H1 (cell line): ENCODE measurements at regions not wholly inside any gene's neighbourhood (a gene's known extent, or its start where the extent isn't known, plus 50 kb on each side); places are given as distances from the start of the nearest gene placed in this dataset.
A peak's percentile ranks its signal among the peaks of the same experiment; 100 is the strongest.

Experiments
- ASH2L ChIP-seq: fragments of 200-600, 300-600 bp; sonication (generic); IDR thresholded peaks from one replicate; pipeline ENCODE4 v1.7.1; 2017; ENCODE audit warnings: low read length
- BCL11A ChIP-seq, 2 experiments: IDR thresholded peaks; one replicate each; pipeline ENCODE4 v1.6.1; 2011; ENCODE audit warnings: low read depth in 2 of 2, low read length in 2 of 2, mild to moderate bottlenecking in 2 of 2
- CBX5 ChIP-seq: fragments of 300-800, 300-1000 bp; sonication (generic); IDR thresholded peaks from 2 replicates; pipeline ENCODE4 v1.7.1; 2016; ENCODE audit warnings: antibody characterized with exemption, low read length, low read depth
- CBX8 ChIP-seq: fragments of 300-800, 300-1000 bp; sonication (generic); IDR thresholded peaks from 2 replicates; pipeline ENCODE4 v1.7.1; 2016; ENCODE audit warnings: low read depth, low read length, borderline replicate concordance
- CHD2 ChIP-seq: IDR thresholded peaks from 2 replicates; pipeline ENCODE4 v1.6.1; 2012; ENCODE audit warnings: low read length, improper control_type of control experiment
- CREB1 ChIP-seq: IDR thresholded peaks from 2 replicates; pipeline ENCODE4 v1.6.1; 2012; ENCODE audit warnings: inconsistent platforms
- CTBP2 ChIP-seq: IDR thresholded peaks from 2 replicates; pipeline ENCODE4 v1.7.0; 2011; ENCODE audit warnings: borderline replicate concordance, mild to moderate bottlenecking, moderate library complexity, mixed read lengths, low read length; ENCODE audit not compliant: insufficient read depth, insufficient read length
- HDAC6 ChIP-seq: IDR thresholded peaks from one replicate; pipeline ENCODE4 v1.7.1; 2012; ENCODE audit warnings: low read depth, mild to moderate bottlenecking, inconsistent platforms, low read length, moderate library complexity
- JUN ChIP-seq: IDR thresholded peaks from 2 replicates; pipeline ENCODE4 v1.6.1; 2011; ENCODE audit warnings: low read depth, mild to moderate bottlenecking, improper control_type of control experiment, low read length
- KDM4A ChIP-seq: IDR thresholded peaks from one replicate; pipeline ENCODE4 v1.7.1; 2012; ENCODE audit warnings: low read depth, mild to moderate bottlenecking, moderate library complexity, low read length, inconsistent platforms; ENCODE audit not compliant: severe bottlenecking
- MAFK ChIP-seq: IDR thresholded peaks from 2 replicates; pipeline ENCODE4 v1.6.1; 2012; ENCODE audit warnings: low read depth, mild to moderate bottlenecking, improper control_type of control experiment, low read length
- NANOG ChIP-seq: IDR thresholded peaks from 2 replicates; pipeline ENCODE4 v1.6.1; 2011; ENCODE audit warnings: low read length, low read depth, mild to moderate bottlenecking, inconsistent platforms; ENCODE audit not compliant: insufficient read depth, poor library complexity, severe bottlenecking
- POLR2AphosphoS5 ChIP-seq: IDR thresholded peaks from 2 replicates; pipeline ENCODE4 v1.6.1; 2011; ENCODE audit warnings: low read depth, low read length
- RAD21 ChIP-seq, 2 experiments: IDR thresholded peaks in 1 of 2; conservative IDR thresholded peaks in 1 of 2; 2 replicates each; pipeline ENCODE4 v1.6.1; 2011; ENCODE audit warnings: low read depth in 2 of 2, low read length in 2 of 2, improper control_type of control experiment in 1 of 2, inconsistent platforms in 1 of 2, mild to moderate bottlenecking in 1 of 2, moderate library complexity in 1 of 2
- RNF2 ChIP-seq: fragments of 200-900, 300-1000 bp; sonication (generic); IDR thresholded peaks from 2 replicates; pipeline ENCODE4 v1.7.1; 2016; ENCODE audit warnings: borderline replicate concordance, low read depth, mild to moderate bottlenecking, antibody characterized with exemption, low read length; ENCODE audit not compliant: poor library complexity, severe bottlenecking; ENCODE audit errors: missing control alignments
- RXRA ChIP-seq: IDR thresholded peaks from 2 replicates; pipeline ENCODE4 v1.6.1; 2011; ENCODE audit warnings: low read depth, mild to moderate bottlenecking, low read length, moderate library complexity; ENCODE audit not compliant: insufficient read depth
- SAP30 ChIP-seq: fragments of 300-600 bp; sonication (generic); IDR thresholded peaks from 2 replicates; pipeline ENCODE4 v1.7.1; 2012; ENCODE audit warnings: low read length, moderate library complexity, mild to moderate bottlenecking, inconsistent platforms; ENCODE audit not compliant: insufficient read depth, insufficient replicate concordance
- SIRT6 ChIP-seq: IDR thresholded peaks from one replicate; pipeline ENCODE4 v1.7.1; 2012; ENCODE audit warnings: low read length, inconsistent platforms
- SIX5 ChIP-seq: IDR thresholded peaks from 2 replicates; pipeline ENCODE4 v1.6.1; 2011; ENCODE audit warnings: mild to moderate bottlenecking, low read depth, low read length
- SP2 ChIP-seq: IDR thresholded peaks from 2 replicates; pipeline ENCODE4 v1.6.1; 2012; ENCODE audit warnings: mild to moderate bottlenecking, low read length, inconsistent platforms
- SP4 ChIP-seq: IDR thresholded peaks from 2 replicates; pipeline ENCODE4 v1.6.1; 2012; ENCODE audit warnings: low read length, inconsistent platforms
- SUZ12 ChIP-seq: fragments of 200-600 bp; sonication (generic); IDR thresholded peaks from 2 replicates; pipeline ENCODE4 v1.6.1; 2012; ENCODE audit warnings: mild to moderate bottlenecking, inconsistent platforms, low read length, moderate library complexity, mixed read lengths
- TAF7 ChIP-seq: optimal IDR thresholded peaks from 2 replicates; pipeline ENCODE3; 2011; ENCODE audit warnings: low read depth, mild to moderate bottlenecking, inconsistent platforms, low read length, moderate library complexity, borderline replicate concordance
- TEAD4 ChIP-seq: IDR thresholded peaks from 2 replicates; pipeline ENCODE4 v1.6.1; 2012; ENCODE audit warnings: low read depth, low read length, inconsistent platforms, mixed read lengths
- ZNF274 ChIP-seq: IDR thresholded peaks from 2 replicates; pipeline ENCODE4 v1.7.0; 2012; ENCODE audit warnings: low read length, borderline replicate concordance; ENCODE audit errors: extremely low read depth

DNA sequence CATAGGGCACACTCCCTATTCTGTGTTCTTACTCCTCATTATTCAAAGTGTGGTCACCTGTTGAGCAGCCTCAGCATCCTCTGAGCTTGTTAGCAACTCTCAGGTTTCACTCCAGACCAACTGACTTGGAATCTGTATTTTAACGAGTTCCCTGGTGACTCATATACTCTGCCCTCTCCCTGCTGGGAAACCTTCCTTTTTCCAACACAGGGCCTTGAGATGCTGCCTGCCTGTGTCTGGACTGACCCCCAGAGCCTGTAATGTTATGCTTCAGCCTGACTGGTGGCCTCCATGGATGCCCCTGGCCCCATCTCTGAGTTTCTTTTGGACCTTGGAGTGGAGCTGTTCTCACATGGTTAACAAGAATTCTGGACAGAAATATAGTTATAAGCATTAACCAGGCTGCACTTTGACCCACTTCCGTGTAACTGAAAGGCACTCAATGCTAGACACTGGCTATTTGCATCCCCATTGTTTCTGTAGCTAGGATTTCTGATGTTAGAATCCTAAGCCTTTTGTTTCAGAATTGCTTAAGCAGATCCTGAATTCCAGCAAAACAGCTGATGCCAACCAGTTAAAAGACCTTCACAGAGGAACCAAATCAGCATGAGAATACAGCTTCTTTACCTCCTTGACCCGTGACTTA, 262.6 kb downstream of the STIM2 start (continued):
- TF ChIP-seq CREB1, result 0 out of 2 replicates have a peak, but pooled peaks have one; percentile 36
- TF ChIP-seq ZNF274, result no peak
- no peak for TF ChIP-seq SP4
- TF ChIP-seq CBX5, result no peak
- TF ChIP-seq NANOG, result peak; percentile 75
- no peak for TF ChIP-seq CBX8
- no peak for TF ChIP-seq SIX5
- TF ChIP-seq MAFK, result no peak
- TF ChIP-seq TAF7, result no peak
- peak; percentile 94 for TF ChIP-seq TEAD4
- no peak for TF ChIP-seq SP2
- no peak for TF ChIP-seq CTBP2
- no peak for TF ChIP-seq RNF2
- TF ChIP-seq CHD2, result no peak
- TF ChIP-seq HDAC6, result no peak
- peak in 1 of 2 experiments; percentile 16 for TF ChIP-seq BCL11A (IDR thresholded peaks at IDR 0.05; ENCODE audit: low read depth in 2 of 2, low read length in 2 of 2)
- no peak for TF ChIP-seq SAP30
- peak; percentile 75; the same call in 1 of the 2 replicates for TF ChIP-seq JUN
- TF ChIP-seq ASH2L, result peak; percentile 85
- peak; percentile 1 to 3; a peak in 1 of 4 replicates for TF ChIP-seq RAD21 (IDR thresholded peaks at IDR 0.05 in 1 of 2, conservative IDR thresholded peaks at IDR 0.05 in 1 of 2; ENCODE audit: low read depth in 2 of 2, low read length in 2 of 2)
- no peak for TF ChIP-seq SUZ12
- TF ChIP-seq RXRA, result no peak
- TF ChIP-seq KDM4A, result no peak
- TF ChIP-seq POLR2AphosphoS5, result no peak
- TF ChIP-seq SIRT6, result no peak
